Fibroblast of lung (primary cell): ENCODE measurements at regions not wholly inside any gene's neighbourhood (a gene's known extent, or its start where the extent isn't known, plus 50 kb on each side); places are given as distances from the start of the nearest gene placed in this dataset.
A peak's percentile ranks its signal among the peaks of the same experiment; 100 is the strongest.

Experiments
- DNase-seq, 2 donors: peaks; one replicate each; pipeline versions ENCODE4 v3.0.0 to v3.0.0-alpha.2; 2010; ENCODE audit warnings: low read depth in 2 of 2
- H2AFZ ChIP-seq: 2 replicates; pipeline ENCODE4 v1.5.1; 2012; ENCODE audit warnings: low read length, control low read depth, inconsistent platforms
- H3K27ac ChIP-seq: 2 replicates; pipeline ENCODE4 v1.5.1; 2011; ENCODE audit warnings: low read length, control low read depth; ENCODE audit not compliant: insufficient read depth
- H3K27me3 ChIP-seq: 2 replicates; pipeline ENCODE4 v1.5.1; 2011; ENCODE audit warnings: mild to moderate bottlenecking, low read length; ENCODE audit not compliant: control insufficient read depth, insufficient read depth
- H3K36me3 ChIP-seq: 2 replicates; pipeline ENCODE4 v1.5.1; 2011; ENCODE audit warnings: low read length; ENCODE audit not compliant: control insufficient read depth, insufficient read depth
- H3K4me1 ChIP-seq: 2 replicates; pipeline ENCODE4 v1.5.1; 2011; ENCODE audit warnings: low read length; ENCODE audit not compliant: control insufficient read depth, insufficient read depth; ENCODE audit errors: extremely low read depth
- H3K4me2 ChIP-seq: 2 replicates; pipeline ENCODE4 v1.5.1; 2011; ENCODE audit warnings: low read length, control low read depth; ENCODE audit not compliant: insufficient read depth; ENCODE audit errors: extremely low read depth
- H3K4me3 ChIP-seq, 4 experiments: fragments of 200-600 bp in 1 of 4; sonication (generic) in 1 of 4; replicated peaks in 1 of 4; 2 replicates each; pipeline ENCODE4 v1.5.1; 2011 to 2016; ENCODE audit warnings: low read length in 4 of 4, low read depth in 3 of 4, mild to moderate bottlenecking in 3 of 4, control low read depth in 2 of 4, inconsistent platforms in 1 of 4, mixed read lengths in 1 of 4; ENCODE audit not compliant: insufficient read depth in 1 of 4; ENCODE audit errors: control extremely low read depth in 1 of 4
- H3K79me2 ChIP-seq: 2 replicates; pipeline ENCODE4 v1.5.1; 2012; ENCODE audit warnings: mild to moderate bottlenecking, low read length, inconsistent platforms; ENCODE audit not compliant: control insufficient read depth, insufficient read depth
- H3K9ac ChIP-seq: 2 replicates; pipeline ENCODE4 v1.5.1; 2011; ENCODE audit warnings: mild to moderate bottlenecking, low read length, control low read depth; ENCODE audit not compliant: insufficient read depth
- H3K9me3 ChIP-seq: 2 replicates; pipeline ENCODE4 v1.5.1; 2012; ENCODE audit warnings: low read depth, low read length; ENCODE audit not compliant: control insufficient read depth, insufficient read depth
- H4K20me1 ChIP-seq: 2 replicates; pipeline ENCODE4 v1.5.1; 2011; ENCODE audit warnings: low read length; ENCODE audit not compliant: control insufficient read depth, insufficient read depth; ENCODE audit errors: extremely low read depth
- CTCF ChIP-seq, 2 donors: IDR thresholded peaks in 1 of 2; conservative IDR thresholded peaks in 1 of 2; 1 replicate in 1 of 2; 2 replicates in 1 of 2; pipeline ENCODE4 v1.5.1; 2011 to 2012; ENCODE audit warnings: low read length in 2 of 2, control low read depth in 1 of 2, inconsistent platforms in 1 of 2, low read depth in 1 of 2, mild to moderate bottlenecking in 1 of 2
- EZH2 ChIP-seq: IDR thresholded peaks from 2 replicates; pipeline ENCODE4 v1.5.1; 2012; ENCODE audit warnings: low read length, control low read depth, mild to moderate bottlenecking; ENCODE audit errors: missing control alignments

GRCh38 chr2:4690913-4691312 is 987.5 kb downstream of the DCDC2C start:
- no peaks in the 10 kb centered on the region for H3K79me2 ChIP-seq
- TF ChIP-seq EZH2 (no peak), CTCF (conservative IDR thresholded peaks at IDR 0.05 in 1 of 2, IDR thresholded peaks at IDR 0.05 in 1 of 2; ENCODE audit: low read depth in 1 of 2, low read length in 2 of 2) (no peak)
- no peaks in the 10 kb centered on the region for H3K36me3 ChIP-seq
- H2AFZ ChIP-seq = no peak overlapping the region
- no peak for DNase-seq
- no peak overlapping the region for H3K9ac ChIP-seq
- H4K20me1 ChIP-seq = no peaks in the 10 kb centered on the region
- H3K9me3 ChIP-seq = no peaks in the 10 kb centered on the region
- no peak overlapping the region for H3K4me3 ChIP-seq
- H3K4me1 ChIP-seq = no peaks in the 10 kb centered on the region
- H3K27me3 ChIP-seq = no peaks in the 10 kb centered on the region
- H3K4me2 ChIP-seq = no peak overlapping the region
- H3K27ac ChIP-seq = no peak overlapping the region

GRCh38 chr2:4693266-4693665 is 989.9 kb downstream of the DCDC2C start:
- Histone ChIP-seq H3K9ac (no peak overlapping the region), H3K27me3 (no peaks in the 10 kb centered on the region), H3K4me2 (no peak overlapping the region), H3K36me3 (no peaks in the 10 kb centered on the region), H3K4me1 (no peaks in the 10 kb centered on the region), H3K79me2 (no peaks in the 10 kb centered on the region), H3K9me3 (no peaks in the 10 kb centered on the region), H2AFZ (no peak overlapping the region), H3K4me3 (no peak overlapping the region), H3K27ac (no peak overlapping the region), H4K20me1 (no peaks in the 10 kb centered on the region)
- TF ChIP-seq CTCF (conservative IDR thresholded peaks at IDR 0.05 in 1 of 2, IDR thresholded peaks at IDR 0.05 in 1 of 2; ENCODE audit: low read depth in 1 of 2, low read length in 2 of 2) = no peak
- TF ChIP-seq EZH2 = no peak
- DNase-seq = peak in 1 of 2 donors; percentile 15

DNA sequence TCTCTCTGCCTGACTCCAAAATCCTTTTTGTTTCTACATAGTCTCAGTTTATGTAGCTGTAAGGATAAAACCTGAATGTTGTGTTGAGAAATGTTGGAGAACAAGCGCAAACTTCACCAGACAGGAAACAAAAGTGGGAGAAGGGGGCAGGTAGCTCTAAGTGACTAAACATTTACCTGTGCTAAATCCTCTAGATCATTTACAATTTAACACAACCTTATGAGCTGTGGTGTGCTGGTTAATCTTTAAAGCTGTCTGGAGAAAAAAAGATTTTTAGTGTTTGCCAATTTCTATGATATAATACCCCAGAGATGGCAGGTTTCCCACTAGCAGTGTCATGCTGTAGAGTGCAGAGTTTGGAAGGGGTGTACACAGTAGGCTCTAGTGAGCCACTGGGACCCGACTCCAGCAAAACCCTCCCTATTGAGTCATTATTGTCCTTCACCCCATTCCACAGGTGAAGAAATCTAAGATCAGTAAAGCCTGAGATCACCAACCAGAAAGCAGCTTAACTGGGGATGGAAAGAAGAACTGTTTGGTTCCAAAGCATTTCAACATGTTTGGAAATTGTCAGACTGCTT is 992.0 kb downstream of the DCDC2C start:
- Histone ChIP-seq H3K79me2 (no peaks in the 10 kb centered on the region), H3K4me3 (no peak overlapping the region), H3K27ac (no peak overlapping the region), H3K9ac (no peak overlapping the region), H3K9me3 (no peaks in the 10 kb centered on the region), H3K4me1 (no peaks in the 10 kb centered on the region), H4K20me1 (no peaks in the 10 kb centered on the region), H3K27me3 (no peaks in the 10 kb centered on the region), H2AFZ (no peak overlapping the region), H3K4me2 (no peak overlapping the region), H3K36me3 (no peaks in the 10 kb centered on the region)
- DNase-seq = no peak
- TF ChIP-seq CTCF (conservative IDR thresholded peaks at IDR 0.05 in 1 of 2, IDR thresholded peaks at IDR 0.05 in 1 of 2; ENCODE audit: low read depth in 1 of 2, low read length in 2 of 2) = no peak
- TF ChIP-seq EZH2 = no peak
